ENCODE measurements at regions not wholly inside any gene's neighbourhood (a gene's known extent, or its start where the extent isn't known, plus 50 kb on each side); places are given as distances from the start of the nearest gene placed in this dataset.
"Not testable (repeated sequence)": the region's sequence is repeated elsewhere in the genome, so short reads cannot be mapped to it uniquely, and the experiment has no call there.

- DNase-seq, result not testable (repeated sequence)
These were observed 62.8 kb downstream of the ARHGAP11B start for GRCh38 chr15:30688684-30689083.

GRCh38 chr15:30690153-30690552 is 64.2 kb downstream of the ARHGAP11B start:
- not testable (repeated sequence) for DNase-seq

GRCh38 chr15:30695811-30696210 is 69.9 kb downstream of the ARHGAP11B start:
- not testable (repeated sequence) for DNase-seq

- not testable (repeated sequence) for DNase-seq
These were observed 70.7 kb downstream of the ARHGAP11B start for GRCh38 chr15:30696439-30697314.

DNA sequence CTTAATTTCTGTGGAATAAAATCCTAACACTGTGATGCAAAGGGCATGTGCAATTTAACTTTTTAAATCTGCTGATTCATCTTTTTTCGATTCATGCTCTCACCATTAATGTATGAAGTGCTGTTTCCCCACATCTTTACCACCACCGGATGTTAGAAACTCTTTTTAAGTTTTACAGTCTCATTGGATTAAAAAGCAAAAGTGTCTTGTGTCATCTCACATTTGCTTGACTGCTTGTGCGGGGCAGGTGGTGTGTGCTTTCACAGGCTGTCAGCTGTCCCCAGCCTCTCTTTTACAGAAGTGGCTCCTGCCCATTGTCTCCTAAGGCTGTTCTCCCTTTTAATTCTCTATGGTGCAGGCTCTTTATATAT is 71.4 kb downstream of the ARHGAP11B start:
- not testable (repeated sequence) for DNase-seq

DNA sequence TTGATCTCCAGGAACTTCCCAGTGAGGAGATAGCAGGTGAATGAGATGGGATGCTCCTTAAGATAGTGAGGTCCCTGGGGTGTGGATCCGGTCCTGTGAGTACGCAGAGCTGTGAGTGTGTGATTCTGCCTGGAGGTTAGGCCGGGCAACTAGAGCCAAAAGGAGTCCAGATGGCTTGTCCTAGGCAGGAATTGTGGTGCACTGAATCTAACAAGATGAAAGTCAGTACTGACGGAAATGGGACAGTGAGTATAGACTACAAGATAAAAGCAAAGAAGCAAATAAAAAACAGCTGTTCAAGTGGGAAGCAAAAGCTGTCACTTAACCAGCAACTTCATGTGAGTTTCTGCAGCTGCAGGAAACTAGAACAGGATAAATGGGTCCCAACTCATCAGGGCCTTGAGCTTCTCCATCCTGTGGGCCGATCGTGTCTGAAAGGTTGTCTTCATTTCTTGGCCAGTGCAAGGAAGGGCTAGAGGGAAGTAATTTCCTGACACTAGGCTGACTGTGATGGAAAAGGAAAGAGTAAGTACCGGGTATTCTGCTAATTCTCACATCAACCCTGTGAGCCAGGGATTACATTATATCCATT is 74.2 kb downstream of the ARHGAP11B start:
- not testable (repeated sequence) for DNase-seq

GRCh38 chr15:30707976-30708685 is 82.2 kb downstream of the ARHGAP11B start:
- DNase-seq, result not testable (repeated sequence)

GRCh38 chr15:30708809-30709208 is 82.9 kb downstream of the ARHGAP11B start:
- DNase-seq, result not testable (repeated sequence)

- DNase-seq, result not testable (repeated sequence)
These were observed 92.2 kb downstream of the ARHGAP11B start for GRCh38 chr15:30718038-30718643.

- DNase-seq, result not testable (repeated sequence)
These were observed 93.4 kb downstream of the ARHGAP11B start for GRCh38 chr15:30719363-30719762.

GRCh38 chr15:30720825-30721224 is 94.9 kb downstream of the ARHGAP11B start:
- DNase-seq, result not testable (repeated sequence)

- DNase-seq, result not testable (repeated sequence)
These were observed 95.6 kb downstream of the ARHGAP11B start for GRCh38 chr15:30721529-30721928.

- DNase-seq, result not testable (repeated sequence)
These were observed 97.7 kb downstream of the ARHGAP11B start for GRCh38 chr15:30723540-30724175.

- DNase-seq, result not testable (repeated sequence)
These were observed 104.1 kb downstream of the ARHGAP11B start for GRCh38 chr15:30729880-30730590.

GRCh38 chr15:30730633-30731032 is 104.7 kb downstream of the ARHGAP11B start:
- DNase-seq, result not testable (repeated sequence)

GRCh38 chr15:30732100-30732499 is 106.2 kb downstream of the ARHGAP11B start:
- not testable (repeated sequence) for DNase-seq

DNA sequence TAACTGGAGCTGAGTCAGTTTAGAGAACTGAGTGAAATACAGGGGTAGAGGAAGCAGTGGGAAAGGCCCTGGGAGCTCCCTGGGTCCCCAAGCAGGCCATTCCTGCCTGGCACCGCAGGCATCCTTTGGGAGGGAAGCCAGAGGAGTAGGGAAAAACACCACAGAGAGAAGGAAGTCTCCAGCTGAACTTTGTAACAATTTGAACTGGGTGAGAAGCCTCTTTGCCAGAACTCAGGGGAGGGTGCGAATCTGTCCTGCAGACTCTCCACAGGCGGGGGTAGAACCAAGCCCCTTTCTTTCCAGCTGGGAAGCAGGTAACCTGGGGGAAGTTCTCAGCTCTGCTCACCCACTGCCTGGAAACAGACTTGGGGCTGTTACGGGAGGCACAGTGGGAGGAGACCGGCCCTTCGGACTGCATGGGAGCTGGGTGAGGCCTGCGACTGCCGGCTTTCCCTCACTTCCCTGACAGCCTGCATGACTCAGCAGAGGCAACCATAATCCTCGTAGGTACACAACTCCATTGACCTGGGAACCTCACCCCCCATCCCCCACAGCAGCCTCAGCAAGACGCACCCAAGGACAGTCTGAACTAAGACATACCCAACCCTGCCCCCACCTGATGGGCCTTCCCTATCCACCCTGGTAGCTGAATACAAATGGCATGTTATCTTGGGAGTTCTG is 110.1 kb downstream of the ARHGAP11B start:
- not testable (repeated sequence) for DNase-seq

GRCh38 chr15:30742796-30743195 is 116.9 kb downstream of the ARHGAP11B start:
- not testable (repeated sequence) for DNase-seq

GRCh38 chr15:30749048-30749447 is 123.1 kb downstream of the ARHGAP11B start:
- DNase-seq, result not testable (repeated sequence)

DNA sequence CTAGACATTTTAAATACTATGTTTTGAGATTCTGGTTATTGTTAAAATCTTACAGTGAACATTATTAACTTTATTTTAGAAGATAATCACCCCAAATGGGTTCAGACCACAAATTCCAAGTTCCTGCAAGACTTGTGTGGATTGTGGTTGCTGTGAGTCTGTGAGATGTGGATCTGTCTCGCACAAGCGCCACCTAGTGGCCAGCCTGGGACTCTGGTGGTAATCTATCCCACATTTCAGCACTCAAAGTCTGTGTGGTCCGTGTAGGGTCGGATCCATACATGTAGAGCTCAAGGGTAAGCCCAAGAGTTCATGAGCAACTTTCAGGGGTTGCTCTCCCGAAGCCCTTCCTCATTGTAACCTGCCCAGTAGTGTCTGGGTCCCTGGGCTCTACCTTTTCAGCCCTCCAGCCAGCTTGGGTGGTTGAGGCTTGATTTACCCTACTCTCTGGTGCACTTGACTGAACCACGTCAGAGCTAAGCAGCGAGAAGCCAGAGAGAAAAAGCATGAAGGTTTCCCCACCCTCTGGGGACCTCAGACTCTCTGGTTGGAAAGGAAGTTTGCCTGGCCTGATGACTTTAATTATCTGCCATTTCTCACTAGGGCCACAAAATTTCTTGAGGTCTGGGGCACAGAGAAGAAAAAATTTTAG is 129.2 kb downstream of the ARHGAP11B start:
- peak; percentile 41 to 71 for DNase-seq

GRCh38 chr15:30760633-30761032 is 134.7 kb downstream of the ARHGAP11B start:
- not testable (repeated sequence) for DNase-seq
